GM21723 (cell line): ENCODE measurements at regions not wholly inside any gene's neighbourhood (a gene's known extent, or its start where the extent isn't known, plus 50 kb on each side); places are given as distances from the start of the nearest gene placed in this dataset.
A peak's percentile ranks its signal among the peaks of the same experiment; 100 is the strongest.

ENCODE experiments used
- ATAC-seq: cut with Tn5 transposase; IDR thresholded peaks from one replicate; pipeline ENCODE4 v1.9.1; 2021; ENCODE audit warnings: mild to moderate bottlenecking, moderate library complexity; ENCODE audit not compliant: unreplicated experiment

GRCh38 chr4:138030375-138030774, 211.8 kb downstream of the SLC7A11 start:
- no peak for ATAC-seq

DNA sequence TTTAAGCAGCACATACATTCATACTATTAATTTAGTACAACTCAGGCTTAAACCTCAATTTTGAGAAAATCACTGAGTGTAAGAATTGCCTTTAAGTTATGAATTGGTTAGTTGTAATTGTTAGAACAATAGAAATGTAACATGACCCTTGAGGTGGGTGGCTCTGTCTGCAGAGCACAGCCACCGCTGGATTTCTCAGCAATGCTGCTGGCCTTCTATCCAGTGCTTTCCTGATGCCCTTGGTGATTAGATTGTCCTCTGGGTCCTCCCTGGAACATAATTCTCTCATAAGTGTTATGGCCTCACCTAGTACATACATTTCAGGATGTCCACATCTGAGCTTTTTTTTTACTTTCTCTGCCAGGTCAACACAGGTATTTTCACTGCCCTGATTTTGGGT, 213.2 kb downstream of the SLC7A11 start:
- ATAC-seq, result no peak

GRCh38 chr4:138021139-138021830, 220.9 kb downstream of the SLC7A11 start:
- ATAC-seq, result no peak

GRCh38 chr4:138014590-138015288, 227.4 kb downstream of the SLC7A11 start:
- ATAC-seq, result no peak

DNA sequence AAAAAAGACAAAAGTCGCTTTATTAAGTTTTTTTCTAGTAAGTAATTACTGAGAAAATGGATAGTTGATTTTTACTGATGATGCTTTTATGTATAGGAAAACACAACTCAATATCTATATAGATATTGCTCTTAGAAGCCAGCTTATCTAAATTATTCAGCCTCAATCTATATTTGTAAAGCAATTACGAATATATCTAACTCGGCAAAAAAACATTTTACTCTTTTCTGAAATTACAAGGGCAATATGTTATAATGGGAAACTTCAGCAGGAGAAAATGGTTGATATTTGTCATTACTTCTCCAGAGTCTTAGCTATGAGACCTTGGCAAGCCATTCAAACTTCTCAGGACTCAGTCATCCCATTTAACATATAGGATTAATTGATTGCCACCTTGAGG, 228.5 kb downstream of the SLC7A11 start:
- no peak for ATAC-seq

GRCh38 chr4:138010639-138011038, 231.5 kb downstream of the SLC7A11 start:
- ATAC-seq, result no peak

GRCh38 chr4:138007572-138007971, 234.6 kb downstream of the SLC7A11 start:
- no peak for ATAC-seq

DNA sequence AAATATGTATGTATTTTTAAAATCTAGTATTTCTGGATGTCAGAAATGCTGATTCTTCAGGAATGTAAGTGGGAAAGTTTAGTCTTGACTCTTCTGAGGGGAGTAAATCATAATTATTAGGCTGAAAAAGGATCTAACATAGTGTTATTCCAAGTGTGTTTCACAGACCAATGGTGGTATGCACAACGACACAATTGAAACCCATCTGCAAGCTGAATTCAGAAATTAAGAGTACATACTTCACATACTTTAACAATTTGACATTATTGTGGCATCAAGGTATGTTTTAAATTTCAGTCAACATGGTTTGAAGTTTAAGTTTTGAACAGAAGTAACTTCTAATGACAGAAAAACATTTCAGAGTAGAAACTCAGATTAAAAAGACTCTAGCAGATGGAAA, 236.7 kb downstream of the SLC7A11 start:
- ATAC-seq, result no peak

DNA sequence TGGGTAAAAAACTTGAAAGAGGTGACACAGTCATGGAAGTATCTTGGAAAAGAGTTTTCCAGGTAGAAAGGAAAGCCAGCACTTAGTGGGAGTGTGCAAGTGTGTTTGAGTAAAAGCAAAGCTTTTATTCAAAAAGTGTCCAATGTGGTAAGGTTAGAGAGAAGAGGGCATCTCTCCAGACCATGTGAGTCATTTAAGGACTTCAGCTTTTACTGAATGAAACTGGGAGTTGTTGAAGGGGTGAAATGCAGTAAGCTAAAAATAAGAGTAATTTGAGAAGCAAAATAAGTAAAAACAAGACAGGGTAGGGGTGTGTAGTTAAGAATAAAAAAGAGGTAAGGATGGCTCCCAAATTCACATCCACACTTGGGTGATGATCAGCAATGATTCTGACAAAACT, 238.9 kb downstream of the SLC7A11 start:
- ATAC-seq, result peak; percentile 98

- ATAC-seq, result no peak
Observed at GRCh38 chr4:137998666-137999429, 243.3 kb downstream of the SLC7A11 start.

- ATAC-seq, result no peak
Observed at GRCh38 chr4:137997496-137997895, 244.7 kb downstream of the SLC7A11 start.

DNA sequence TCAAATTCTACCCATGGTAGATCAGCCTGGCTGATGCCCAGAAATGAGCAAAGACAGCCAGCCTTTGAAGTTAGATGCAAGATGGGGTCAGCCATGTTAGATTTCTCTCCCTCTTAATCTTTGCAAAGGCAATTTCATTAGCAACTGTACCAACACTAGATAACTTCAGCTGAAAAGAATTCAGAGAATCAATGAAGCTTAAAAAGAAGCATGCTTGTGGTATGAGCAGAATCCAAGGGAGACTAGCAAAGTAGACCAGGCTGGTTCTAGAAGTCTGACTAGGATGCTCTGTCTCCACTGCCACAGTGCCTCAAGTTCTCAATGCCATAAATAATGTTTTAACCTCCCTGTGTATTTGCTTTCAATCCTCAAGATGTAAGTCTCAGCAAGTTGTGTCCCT, 247.3 kb downstream of the SLC7A11 start:
- no peak for ATAC-seq

DNA sequence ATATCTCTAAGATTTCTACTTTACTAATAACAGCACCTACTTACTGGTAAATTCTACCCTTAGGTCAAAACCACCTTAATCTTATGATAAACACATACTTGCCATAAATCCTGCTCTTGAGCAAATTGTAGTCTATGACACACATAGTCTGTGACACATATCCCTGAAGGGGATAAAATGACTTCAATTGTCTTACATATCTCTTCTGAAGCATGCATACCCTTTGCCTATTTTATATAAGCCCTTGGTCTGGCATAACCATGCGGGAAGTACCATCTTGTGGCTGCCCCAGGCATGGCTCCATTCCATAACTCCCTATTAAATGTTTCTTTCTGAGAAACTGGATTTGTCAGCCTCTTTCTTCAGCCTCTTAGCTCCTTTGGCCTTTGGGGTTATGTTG, 248.9 kb downstream of the SLC7A11 start:
- ATAC-seq, result no peak

- ATAC-seq, result no peak
Observed at GRCh38 chr4:137981277-137981676, 260.9 kb downstream of the SLC7A11 start.

- no peak for ATAC-seq
Observed at GRCh38 chr4:137980641-137981040, 261.5 kb downstream of the SLC7A11 start.

DNA sequence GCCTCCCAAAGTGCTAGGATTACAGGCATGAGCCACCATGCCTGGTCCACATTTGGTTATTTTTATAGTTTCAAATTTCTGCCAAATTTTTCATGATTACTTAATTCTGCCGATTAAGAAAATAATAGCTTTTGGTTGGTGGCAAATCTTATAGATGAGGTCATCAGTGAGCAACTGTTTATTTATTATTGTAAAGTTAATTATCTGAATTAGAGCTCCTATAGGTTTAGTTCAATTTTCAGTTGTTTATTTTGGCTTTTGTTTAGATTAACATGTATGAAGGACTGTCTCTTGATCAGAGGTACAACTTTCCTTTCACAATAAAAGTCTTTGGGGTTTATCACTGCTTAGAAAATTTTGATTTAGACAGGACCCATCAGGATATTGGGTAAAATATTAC, 262.2 kb downstream of the SLC7A11 start:
- ATAC-seq, result no peak

- ATAC-seq, result no peak
Observed at GRCh38 chr4:137968956-137969678, 273.0 kb downstream of the SLC7A11 start.

DNA sequence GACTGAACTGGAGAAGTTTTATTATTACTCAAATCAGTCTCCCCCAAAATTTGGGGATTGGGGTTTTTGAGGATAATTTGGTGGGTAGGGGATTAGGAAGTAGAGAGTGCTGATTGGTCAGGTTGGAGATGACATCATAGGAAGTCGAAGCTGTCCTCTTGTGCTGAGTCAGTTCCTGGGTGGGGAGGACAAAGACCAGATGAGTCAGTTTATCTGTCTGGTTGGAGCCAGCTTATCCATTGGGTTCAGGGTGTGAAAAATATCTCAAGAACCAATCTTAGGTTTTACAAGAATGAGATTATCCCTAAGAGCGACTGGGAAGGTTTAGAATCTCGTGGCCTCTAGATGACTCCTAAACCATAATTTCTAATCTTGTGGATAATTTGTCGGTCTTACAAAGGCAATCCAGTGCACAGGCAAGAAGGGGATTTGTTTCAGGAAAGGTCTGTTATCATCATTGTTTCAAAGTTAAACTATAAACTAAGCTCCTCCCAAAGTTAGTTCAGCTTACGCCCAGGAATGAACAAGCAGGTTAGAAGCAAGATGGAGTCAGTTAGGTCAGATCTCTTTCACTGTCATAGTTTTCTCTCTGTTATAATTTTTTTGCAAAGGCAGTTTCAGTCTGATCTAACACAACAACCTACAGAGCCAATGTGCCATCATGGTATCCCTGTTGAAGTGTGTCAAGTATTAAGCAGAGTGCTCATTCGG, 274.5 kb downstream of the SLC7A11 start:
- ATAC-seq, result no peak

DNA sequence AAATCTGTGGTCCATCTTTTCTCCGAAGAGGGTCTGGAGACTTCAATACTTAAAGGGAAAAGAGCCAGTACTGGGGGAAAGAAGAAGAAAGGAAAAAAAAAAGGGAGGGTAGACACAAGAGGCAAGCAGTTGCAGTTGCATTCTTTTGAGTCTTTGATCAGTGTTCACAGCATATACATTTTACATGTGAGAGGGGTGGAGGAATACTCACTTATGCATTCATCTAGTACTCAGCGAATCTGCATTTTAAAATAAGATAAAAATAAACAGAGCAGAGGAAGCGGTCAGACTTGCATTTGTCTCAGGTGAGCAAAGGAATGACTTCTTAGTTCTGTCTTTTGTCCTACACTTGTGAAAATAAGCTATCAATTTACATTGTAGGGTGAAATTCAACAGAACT, 275.6 kb downstream of the SLC7A11 start:
- no peak for ATAC-seq

DNA sequence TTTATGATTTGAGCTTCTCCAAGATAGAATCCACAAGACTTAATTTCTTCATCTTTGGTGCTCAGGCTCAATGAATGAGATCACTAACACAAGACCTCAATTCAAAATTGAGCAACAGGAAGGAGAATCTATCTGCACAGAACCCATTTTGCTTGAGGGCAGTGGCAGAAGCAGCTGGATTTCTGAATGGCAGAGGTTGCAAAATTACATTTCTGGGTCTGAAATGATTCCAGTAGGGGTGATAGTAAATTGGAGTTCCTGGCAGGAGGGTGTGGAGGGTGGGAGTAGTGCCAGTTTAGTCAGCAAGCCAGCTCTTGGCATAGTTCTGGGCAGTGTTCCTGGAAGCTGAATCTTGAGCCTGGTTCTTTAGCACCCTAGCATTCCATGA, 281.1 kb downstream of the SLC7A11 start:
- ATAC-seq, result no peak
